ENCODE measurements at regions not wholly inside any gene's neighbourhood (a gene's known extent, or its start where the extent isn't known, plus 50 kb on each side); places are given as distances from the start of the nearest gene placed in this dataset.
"Not testable (repeated sequence)": the region's sequence is repeated elsewhere in the genome, so short reads cannot be mapped to it uniquely, and the experiment has no call there.

DNA sequence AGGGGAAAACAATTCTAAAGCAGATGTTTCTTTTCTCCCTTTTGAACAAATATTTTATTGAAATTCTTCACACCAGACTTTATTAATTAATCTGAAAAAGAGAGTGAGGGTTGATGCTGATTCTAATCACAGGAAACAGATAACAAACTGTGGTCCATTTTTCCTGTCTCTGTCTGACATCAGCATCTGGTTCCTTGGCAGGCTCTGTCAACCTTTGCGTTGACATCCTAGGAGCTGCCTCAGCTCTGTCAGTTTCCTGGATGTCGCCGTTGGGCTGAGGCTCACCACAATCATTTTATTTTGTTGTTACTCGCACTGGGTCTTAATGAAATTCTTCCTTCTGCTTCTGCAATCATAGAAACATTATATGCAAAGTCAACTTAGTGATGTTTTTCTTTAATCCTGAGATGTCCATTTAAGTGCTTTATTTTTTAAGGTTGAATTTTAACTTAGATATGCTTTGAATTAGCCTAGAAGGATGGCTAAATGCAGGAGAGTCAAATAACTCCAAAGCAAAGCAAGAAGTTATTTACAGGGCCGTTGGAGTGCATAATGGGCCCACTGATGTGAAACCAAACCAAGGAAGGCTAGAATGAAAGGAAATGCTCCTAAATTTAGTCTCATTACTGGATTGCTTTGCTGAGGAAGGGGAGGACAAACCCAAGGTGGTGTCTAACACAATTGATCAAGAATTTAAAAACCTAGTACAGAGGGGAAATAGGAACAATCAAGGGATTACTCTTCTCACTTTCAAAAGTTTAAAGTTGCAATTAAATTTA, 542.4 kb downstream of the FLRT2 start:
- DNase-seq (ENCODE audit: low spot score) = peak; percentile 15

- DNase-seq (ENCODE audit: low spot score) = no peak
These were observed 536.7 kb downstream of the FLRT2 start for GRCh38 chr14:86066651-86067050.

GRCh38 chr14:86065407-86065806, 535.5 kb downstream of the FLRT2 start:
- no peak for DNase-seq (ENCODE audit: low spot score)

GRCh38 chr14:86064595-86064994, 534.7 kb downstream of the FLRT2 start:
- DNase-seq (ENCODE audit: low spot score) = not testable (repeated sequence)

- peak; percentile 47 for DNase-seq (ENCODE audit: low spot score)
These were observed 527.2 kb downstream of the FLRT2 start for GRCh38 chr14:86057018-86057667.

GRCh38 chr14:86055512-86056075, 525.6 kb downstream of the FLRT2 start:
- DNase-seq (ENCODE audit: low spot score) = no peak

- no peak for DNase-seq (ENCODE audit: low spot score)
These were observed 522.9 kb downstream of the FLRT2 start for GRCh38 chr14:86052868-86053267.

DNA sequence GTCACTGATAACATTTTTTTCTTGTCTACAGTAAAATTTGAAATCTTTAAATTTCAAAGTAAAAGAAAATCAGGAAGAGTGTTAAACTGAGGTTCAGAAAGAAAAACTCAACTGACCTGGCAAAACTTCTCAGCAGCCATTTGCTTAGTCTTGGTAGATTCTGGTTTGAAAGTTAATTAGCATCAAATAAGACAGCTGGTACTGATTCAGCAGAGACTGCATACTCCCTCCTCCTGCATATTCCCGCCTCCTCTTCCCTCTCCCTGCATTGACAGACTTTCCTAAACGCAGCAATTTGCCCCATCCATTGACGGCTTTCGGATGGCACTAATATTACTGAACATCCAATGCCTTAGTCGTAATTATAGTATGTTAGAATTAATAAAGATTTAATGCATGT, 520.8 kb downstream of the FLRT2 start:
- DNase-seq (ENCODE audit: low spot score) = no peak

- no peak for DNase-seq (ENCODE audit: low spot score)
These were observed 520.2 kb downstream of the FLRT2 start for GRCh38 chr14:86050072-86050683.

GRCh38 chr14:86039176-86039575, 509.2 kb downstream of the FLRT2 start:
- no peak for DNase-seq (ENCODE audit: low spot score)

GRCh38 chr14:86038387-86039042, 508.6 kb downstream of the FLRT2 start:
- peak; percentile 73 for DNase-seq (ENCODE audit: low spot score)

DNA sequence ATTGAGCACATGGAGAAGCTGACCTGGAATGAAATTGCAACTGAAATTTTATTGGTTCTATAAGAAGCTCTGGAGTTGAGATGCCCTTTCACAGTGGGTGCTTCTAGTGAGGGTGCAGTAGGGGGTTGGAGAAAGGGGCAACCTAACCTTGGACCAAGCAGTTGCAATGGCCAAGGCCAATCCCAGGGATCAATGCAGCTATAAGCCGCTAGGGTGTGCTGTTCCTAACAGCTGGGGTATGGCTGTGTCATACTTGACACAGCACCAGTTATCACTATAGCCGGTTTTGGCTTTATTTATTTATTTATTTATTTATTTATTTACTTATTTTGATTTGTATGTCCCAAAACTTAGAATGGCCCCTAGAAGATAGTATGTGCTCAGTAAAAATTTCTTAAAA, 505.9 kb downstream of the FLRT2 start:
- peak; percentile 11 for DNase-seq (ENCODE audit: low spot score)

DNA sequence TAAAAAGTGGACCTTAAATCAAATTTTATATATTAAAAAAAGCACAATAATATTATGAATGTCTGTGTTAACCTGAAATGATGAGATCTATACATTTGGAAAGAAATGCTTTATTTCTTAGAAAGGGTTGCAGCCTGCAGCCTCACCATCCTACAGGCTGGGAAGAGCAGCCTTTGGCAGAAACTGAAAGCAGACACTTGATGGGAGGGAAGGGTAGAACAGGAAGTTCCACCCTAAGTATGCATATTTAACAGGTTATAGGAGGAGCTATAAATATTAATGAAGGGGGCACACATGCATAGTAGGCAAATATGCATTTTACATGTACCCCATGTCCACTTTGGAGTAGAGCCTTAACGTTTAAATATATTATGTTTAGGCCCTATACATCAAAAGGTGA, 498.0 kb downstream of the FLRT2 start:
- DNase-seq (ENCODE audit: low spot score) = no peak

- DNase-seq (ENCODE audit: low spot score) = no peak
These were observed 497.2 kb downstream of the FLRT2 start for GRCh38 chr14:86027144-86027543.

GRCh38 chr14:86022031-86022629, 492.2 kb downstream of the FLRT2 start:
- DNase-seq (ENCODE audit: low spot score) = peak; percentile 22

DNA sequence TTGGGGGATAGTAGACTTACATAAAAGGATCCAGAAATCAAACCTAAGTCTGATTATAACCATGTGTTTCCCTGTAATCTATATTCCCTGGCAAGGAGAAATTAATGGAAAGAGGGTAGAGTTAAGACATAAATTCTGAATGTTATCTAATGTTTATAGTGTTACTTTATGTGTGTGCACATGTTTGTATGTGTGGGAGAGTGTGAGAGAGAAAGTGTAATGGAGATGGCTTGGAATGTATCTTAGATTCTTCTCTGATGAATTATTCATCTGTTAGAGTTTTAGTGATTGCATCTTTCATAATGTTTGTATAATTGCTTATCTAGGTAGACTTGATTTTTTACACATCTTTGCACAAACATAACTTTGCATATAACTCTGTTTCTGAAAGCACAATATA, 490.9 kb downstream of the FLRT2 start:
- DNase-seq (ENCODE audit: low spot score) = no peak

- no peak for DNase-seq (ENCODE audit: low spot score)
These were observed 486.0 kb downstream of the FLRT2 start for GRCh38 chr14:86015941-86016340.

DNA sequence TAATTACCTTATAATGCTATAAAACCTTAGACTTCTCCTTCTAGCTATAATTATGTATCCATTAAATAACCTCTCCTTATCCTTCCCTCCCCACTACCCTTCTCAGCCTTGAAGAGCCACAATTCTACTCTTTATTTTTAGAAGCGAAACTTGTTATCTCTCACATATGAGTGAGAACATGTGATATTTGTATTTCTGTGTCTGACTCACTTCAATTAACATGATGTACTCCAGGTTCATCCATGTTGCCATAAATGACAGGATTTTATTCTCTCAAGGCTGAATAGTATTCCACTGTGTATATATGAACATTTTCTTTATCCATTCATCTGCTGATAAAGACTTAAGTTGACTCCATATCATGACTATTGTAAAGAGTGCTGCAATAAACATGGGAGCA, 485.6 kb downstream of the FLRT2 start:
- no peak for DNase-seq (ENCODE audit: low spot score)

- no peak for DNase-seq (ENCODE audit: low spot score)
These were observed 483.7 kb downstream of the FLRT2 start for GRCh38 chr14:86013641-86014040.

GRCh38 chr14:86012461-86012860, 482.5 kb downstream of the FLRT2 start:
- DNase-seq (ENCODE audit: low spot score) = no peak

DNA sequence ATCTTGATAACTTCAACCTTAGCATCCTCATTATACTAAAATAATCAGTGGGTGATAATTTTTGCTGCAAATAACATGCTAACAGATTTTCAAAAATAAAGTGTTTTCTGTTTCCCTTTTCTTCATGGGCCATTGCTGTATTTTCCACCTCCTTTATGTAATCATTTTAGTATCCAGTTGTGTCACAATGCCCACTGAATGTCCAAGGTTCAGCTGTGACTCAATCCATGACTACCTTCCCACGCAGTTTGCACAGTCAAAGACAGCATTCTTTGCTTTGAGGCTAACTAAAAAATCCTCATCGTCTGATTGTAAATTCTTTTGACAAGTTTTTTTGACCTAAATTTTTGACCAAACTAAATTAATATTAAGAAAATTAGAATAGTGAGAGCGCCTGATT, 474.1 kb downstream of the FLRT2 start:
- DNase-seq (ENCODE audit: low spot score) = peak; percentile 52

GRCh38 chr14:85996551-85996950, 466.6 kb downstream of the FLRT2 start:
- no peak for DNase-seq (ENCODE audit: low spot score)

All from AG20443 (cell line).